Left cardiac atrium (tissue), 4 donors: ENCODE measurements at regions not wholly inside any gene's neighbourhood (a gene's known extent, or its start where the extent isn't known, plus 50 kb on each side); places are given as distances from the start of the nearest gene placed in this dataset.
"Not testable (repeated sequence)": the region's sequence is repeated elsewhere in the genome, so short reads cannot be mapped to it uniquely, and the experiment has no call there.

Experiments used
- ATAC-seq, 2 donors: fragments of 200-7000 bp; cut with Tn5 transposase; one replicate each; pipeline ENCODE4 v1.9.1; 2020; ENCODE audit warnings: mild to moderate bottlenecking in 2 of 2, moderate library complexity in 2 of 2
- DNase-seq: peaks from one replicate; pipeline ENCODE4 v3.0.0-alpha.2; 2020
- intact Hi-C, 2 donors: fragments of 100-400 bp; cut with DNase I; formaldehyde crosslinking; loops; one replicate each; pipeline versions ENCODE4 v1.14.1 to v1.15.1; 2022 to 2023
- donor health status: DM: no; HTN: yes; CAD: no.
- donor health status: DM: no; HTN: yes; CAD: no; lungs with severe emphysema.
- donor health status: DM: yes; HTN: yes; CAD: no.
- donor health status: Dilated cardiomyopathy.

GRCh38 chr3:163560459-163560858 is 1517.8 kb downstream of the SI start:
- ATAC-seq (no peak), DNase-seq (no peak)
- intact Hi-C loops, result no loop called here

- DNase-seq (no peak), ATAC-seq (no peak)
- intact Hi-C loops, result no loop called here
Observed at GRCh38 chr3:163556813-163557523, 1521.3 kb downstream of the SI start.

GRCh38 chr3:163555918-163556317 is 1522.4 kb downstream of the SI start:
- DNase-seq, result no peak
- intact Hi-C loops, result no loop called here
- ATAC-seq, result no peak

- DNase-seq (no peak), ATAC-seq (no peak)
- intact Hi-C loops, result no loop called here
Observed at GRCh38 chr3:163552659-163552966, 1525.7 kb downstream of the SI start.

- ATAC-seq, intact Hi-C loops, DNase-seq: not testable (repeated sequence)
Observed at GRCh38 chr3:163551915-163552658, 1526.2 kb downstream of the SI start.

- DNase-seq (no peak), ATAC-seq (no peak)
- intact Hi-C loops, result no loop called here
Observed at GRCh38 chr3:163548015-163548414, 1530.3 kb downstream of the SI start.

- ATAC-seq (no peak), DNase-seq (no peak)
- intact Hi-C loops, result no loop called here
Observed at GRCh38 chr3:163547014-163547685, 1531.1 kb downstream of the SI start.

- intact Hi-C loops, result no loop called here
- ATAC-seq (no peak), DNase-seq (no peak)
Observed at GRCh38 chr3:163543662-163544061, 1534.6 kb downstream of the SI start.

GRCh38 chr3:163541629-163542028 is 1536.7 kb downstream of the SI start:
- DNase-seq (no peak), ATAC-seq (no peak)
- intact Hi-C loops, result no loop called here

- DNase-seq, result no peak
- ATAC-seq, result no peak
- intact Hi-C loops, result no loop called here
Observed at GRCh38 chr3:163538387-163538786, 1539.9 kb downstream of the SI start.

- DNase-seq (no peak), ATAC-seq (no peak)
- intact Hi-C loops, result no loop called here
Observed at GRCh38 chr3:163533381-163533780, 1544.9 kb downstream of the SI start.

- DNase-seq, result no peak
- intact Hi-C loops, result no loop called here
- no peak for ATAC-seq
Observed at GRCh38 chr3:163523375-163523774, 1554.9 kb downstream of the SI start.

- no peak for ATAC-seq
- intact Hi-C loops, result no loop called here
- no peak for DNase-seq
Observed at GRCh38 chr3:163521261-163521660, 1557.0 kb downstream of the SI start.

- no peak for ATAC-seq
- DNase-seq, result no peak
- intact Hi-C loops, result no loop called here
Observed at GRCh38 chr3:163518065-163518464, 1560.2 kb downstream of the SI start.

GRCh38 chr3:163513149-163513657 is 1565.1 kb downstream of the SI start:
- no peak for ATAC-seq
- intact Hi-C loops, result no loop called here
- DNase-seq, result no peak

GRCh38 chr3:163508206-163508605 is 1570.1 kb downstream of the SI start:
- ATAC-seq (no peak), DNase-seq (no peak)
- intact Hi-C loops, result no loop called here

- ATAC-seq (no peak), DNase-seq (no peak)
- intact Hi-C loops, result no loop called here
Observed at GRCh38 chr3:163504974-163505373, 1573.3 kb downstream of the SI start.

- intact Hi-C loops, DNase-seq, ATAC-seq: not testable (repeated sequence)
Observed at GRCh38 chr3:163499736-163500219, 1578.5 kb downstream of the SI start.

- ATAC-seq, intact Hi-C loops, DNase-seq: not testable (repeated sequence)
Observed at GRCh38 chr3:163498842-163499735, 1579.2 kb downstream of the SI start.
